Ramos (cell line): ENCODE measurements at regions not wholly inside any gene's neighbourhood (a gene's known extent, or its start where the extent isn't known, plus 50 kb on each side); places are given as distances from the start of the nearest gene placed in this dataset.

Experiments used
- in situ Hi-C: fragments of 300-500 bp; cut with MboI; formaldehyde crosslinking; loops from one replicate; pipeline ENCODE4 v1.14.3; 2022; ENCODE audit warnings: low sequenced_read_pairs; ENCODE audit not compliant: unreplicated experiment

DNA sequence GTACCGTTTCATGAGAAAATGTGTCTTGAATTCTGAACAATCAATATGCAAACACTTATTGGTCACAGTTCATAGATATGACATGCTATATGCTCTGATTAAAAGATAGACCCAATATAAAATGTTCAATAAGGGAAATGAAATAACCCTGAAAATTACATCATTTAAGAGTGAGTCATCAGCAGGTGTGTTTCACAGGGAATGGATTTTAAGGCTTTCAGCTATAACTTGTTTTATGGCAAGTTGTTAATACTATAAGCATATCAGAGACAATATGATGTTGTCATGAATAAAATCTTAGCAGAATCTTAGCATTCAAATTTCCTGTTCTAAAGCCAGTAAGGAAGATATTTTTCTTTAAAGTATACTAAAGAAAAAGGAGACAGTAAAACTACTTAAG, 483.4 kb upstream of the PCDH9 start:
- in situ Hi-C loops, result no loop called here

- in situ Hi-C loops, result no loop called here
Observed at GRCh38 chr13:67696775-67697174, 466.6 kb upstream of the PCDH9 start.

- in situ Hi-C loops, result no loop called here
Observed at GRCh38 chr13:67664502-67664901, 434.4 kb upstream of the PCDH9 start.

- in situ Hi-C loops, result no loop called here
Observed at GRCh38 chr13:67662997-67663396, 432.9 kb upstream of the PCDH9 start.

DNA sequence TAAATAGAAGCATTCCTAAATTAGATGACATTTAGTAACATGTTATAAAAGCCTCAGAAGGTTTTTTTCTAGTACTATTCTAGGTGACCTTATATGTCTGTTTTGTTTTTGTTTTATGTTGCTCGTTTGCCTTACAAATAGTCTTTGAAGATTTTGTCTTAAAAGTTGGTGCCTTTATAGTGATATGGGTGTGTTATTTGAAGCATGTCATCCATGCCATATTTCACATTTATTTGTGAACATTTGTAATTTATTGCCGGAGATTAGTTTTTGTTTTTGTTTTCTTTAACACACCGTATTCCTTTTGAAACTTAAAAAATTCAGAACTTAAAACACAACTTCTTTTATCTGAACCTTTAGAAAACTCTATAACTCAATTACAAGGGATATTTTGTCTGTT, 422.8 kb upstream of the PCDH9 start:
- in situ Hi-C loops, result no loop called here

DNA sequence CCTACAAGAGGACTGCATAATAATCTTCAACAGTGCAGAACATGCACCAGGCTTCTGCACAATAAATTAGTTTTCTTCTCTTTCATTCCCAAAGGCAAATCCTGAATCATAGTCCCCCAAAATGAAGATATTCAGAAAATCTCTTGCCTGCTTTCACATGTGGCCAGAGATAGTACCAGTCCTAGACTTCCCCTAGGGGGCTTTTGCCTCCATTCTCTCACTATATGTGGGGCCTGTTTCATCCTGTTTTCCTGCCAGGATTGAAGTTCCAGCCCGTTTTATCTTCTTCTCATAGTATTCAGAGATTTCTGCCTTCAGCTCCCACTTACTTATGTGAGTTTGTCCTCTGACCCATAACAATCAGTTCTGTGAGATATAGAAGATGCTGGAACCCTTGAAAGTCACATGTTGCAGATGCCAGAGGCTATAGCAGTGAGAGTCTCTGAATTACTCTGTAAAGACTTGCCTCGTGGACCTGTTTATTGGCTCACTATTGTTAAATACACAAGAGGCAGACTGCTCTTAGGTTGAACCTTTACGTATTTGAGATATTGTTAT, 421.9 kb upstream of the PCDH9 start:
- in situ Hi-C loops, result no loop called here

DNA sequence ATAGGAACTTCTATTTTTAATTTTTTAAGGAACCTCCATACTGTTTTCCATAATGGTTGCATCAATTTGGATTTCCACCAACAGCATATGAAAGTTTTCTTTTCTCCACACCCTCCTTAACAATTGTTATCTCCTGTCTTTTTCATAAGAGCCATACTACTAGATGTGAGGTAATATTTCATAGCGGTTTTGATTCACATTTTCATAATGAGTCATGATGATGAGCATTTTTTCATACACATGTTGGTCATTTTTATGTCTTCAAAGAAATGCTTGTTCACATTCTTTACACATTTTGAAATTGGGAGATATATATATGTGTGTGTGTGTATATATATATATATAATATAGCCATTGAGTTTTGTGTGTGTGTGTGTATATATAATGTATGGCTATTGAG, 420.3 kb upstream of the PCDH9 start:
- in situ Hi-C loops, result no loop called here

DNA sequence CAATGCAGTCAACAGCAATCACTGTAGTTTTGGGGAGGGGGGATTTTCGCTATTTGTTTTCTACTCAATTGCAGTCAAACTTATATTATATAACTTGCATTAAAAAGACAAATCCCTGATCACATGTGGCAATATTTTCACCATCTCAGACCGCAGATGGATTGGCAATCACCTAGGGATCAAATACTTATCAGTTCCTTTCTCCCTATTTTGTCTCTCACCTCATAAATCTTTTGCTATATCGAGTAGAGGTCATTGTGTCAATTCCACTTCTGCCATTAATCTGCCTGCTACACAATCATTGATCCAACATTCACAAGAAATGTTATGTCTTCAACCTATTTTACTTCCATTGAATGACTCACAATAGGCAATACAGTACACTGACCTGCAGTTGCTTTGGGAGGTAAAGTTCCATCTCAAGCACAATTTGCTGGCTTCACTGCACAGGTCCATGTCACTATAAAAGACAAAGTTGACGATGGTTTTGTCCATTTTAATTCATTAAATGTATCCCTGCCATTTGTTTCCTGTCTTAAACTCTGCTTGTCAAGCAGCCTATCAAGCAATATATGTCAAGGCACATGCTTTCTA, 415.8 kb upstream of the PCDH9 start:
- in situ Hi-C loops, result no loop called here

- in situ Hi-C loops, result no loop called here
Observed at GRCh38 chr13:67643516-67644055, 413.4 kb upstream of the PCDH9 start.

DNA sequence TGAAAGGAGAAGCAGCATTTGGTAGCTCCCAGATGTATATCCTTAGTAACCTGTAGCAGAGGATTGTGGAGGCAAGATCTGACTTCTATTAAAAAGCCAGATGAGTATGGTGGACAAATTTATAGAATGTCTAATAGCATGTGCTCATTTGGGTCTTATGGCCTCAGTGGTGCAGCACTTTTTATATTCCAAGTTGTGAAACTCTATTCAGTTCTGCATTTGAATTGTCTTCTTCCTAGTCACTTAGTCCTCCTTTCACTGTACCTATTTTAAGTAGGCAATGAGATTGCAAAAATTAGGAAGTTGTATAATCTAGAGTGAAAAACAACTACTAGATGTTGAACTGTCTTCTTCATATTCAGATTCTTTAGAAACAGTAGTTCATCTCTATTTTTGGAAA, 412.5 kb upstream of the PCDH9 start:
- in situ Hi-C loops, result no loop called here

GRCh38 chr13:67635754-67636153, 405.6 kb upstream of the PCDH9 start:
- in situ Hi-C loops, result no loop called here

DNA sequence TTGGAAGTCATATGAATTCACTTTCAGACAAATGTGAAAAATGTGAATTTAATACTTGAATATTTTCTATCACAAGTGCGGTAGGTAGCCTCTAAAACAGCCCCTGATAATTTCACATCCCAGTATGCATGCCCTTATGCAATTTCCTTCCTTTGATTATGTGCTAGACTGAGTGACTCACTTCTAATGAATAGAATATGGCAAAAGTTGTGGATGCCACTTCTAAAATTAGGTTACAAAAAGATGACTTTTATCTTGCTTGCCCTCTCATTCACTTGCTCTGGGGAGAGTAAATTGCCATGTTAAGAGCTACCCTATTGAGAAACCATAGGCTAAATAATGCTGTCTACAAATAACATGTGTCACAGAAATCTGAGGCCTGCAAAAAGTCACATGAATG, 402.5 kb upstream of the PCDH9 start:
- in situ Hi-C loops, result no loop called here

- in situ Hi-C loops, result no loop called here
Observed at GRCh38 chr13:67630640-67631039, 400.5 kb upstream of the PCDH9 start.

GRCh38 chr13:67623630-67624029, 393.5 kb upstream of the PCDH9 start:
- in situ Hi-C loops, result no loop called here

GRCh38 chr13:67620665-67621064, 390.5 kb upstream of the PCDH9 start:
- in situ Hi-C loops, result no loop called here

DNA sequence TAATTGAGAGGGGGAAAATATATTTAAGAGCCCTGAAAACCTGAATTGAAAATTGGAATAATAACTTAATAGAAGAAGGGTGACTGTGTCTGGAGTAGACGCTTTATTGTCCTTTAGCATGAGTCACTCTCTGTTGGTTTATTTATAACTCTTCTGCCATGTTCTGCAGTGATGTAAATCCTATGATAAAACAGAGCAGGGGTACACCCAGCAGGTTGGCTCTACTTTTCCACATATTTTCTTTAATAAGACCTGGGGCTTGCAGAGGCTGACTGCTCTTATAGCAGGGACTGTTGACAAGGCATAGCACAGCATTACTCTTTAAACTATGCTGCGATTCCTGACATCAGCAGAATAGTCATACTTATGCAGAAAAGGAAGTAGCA, 389.9 kb upstream of the PCDH9 start:
- in situ Hi-C loops, result no loop called here

- in situ Hi-C loops, result no loop called here
Observed at GRCh38 chr13:67619351-67619994, 389.3 kb upstream of the PCDH9 start.

- in situ Hi-C loops, result no loop called here
Observed at GRCh38 chr13:67614579-67614978, 384.4 kb upstream of the PCDH9 start.

DNA sequence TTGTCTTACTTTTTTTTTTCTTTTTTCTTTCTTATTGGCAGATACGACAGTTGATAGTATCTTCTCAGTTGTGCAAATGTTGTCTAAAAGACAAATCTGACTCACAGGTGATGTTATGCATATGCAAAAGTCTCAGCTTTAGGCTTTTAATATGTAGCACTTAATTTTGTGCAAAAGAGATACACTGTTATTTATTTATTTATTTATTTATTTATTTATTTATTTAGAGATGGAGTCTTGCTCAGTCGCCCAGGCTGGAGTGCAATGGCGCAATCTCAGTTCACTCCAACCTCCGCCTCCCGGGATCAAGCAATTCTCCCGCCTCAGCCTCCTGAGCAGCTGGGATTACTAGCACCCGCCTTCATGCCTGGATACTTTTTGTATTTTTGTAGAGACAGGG, 383.9 kb upstream of the PCDH9 start:
- in situ Hi-C loops, result no loop called here

DNA sequence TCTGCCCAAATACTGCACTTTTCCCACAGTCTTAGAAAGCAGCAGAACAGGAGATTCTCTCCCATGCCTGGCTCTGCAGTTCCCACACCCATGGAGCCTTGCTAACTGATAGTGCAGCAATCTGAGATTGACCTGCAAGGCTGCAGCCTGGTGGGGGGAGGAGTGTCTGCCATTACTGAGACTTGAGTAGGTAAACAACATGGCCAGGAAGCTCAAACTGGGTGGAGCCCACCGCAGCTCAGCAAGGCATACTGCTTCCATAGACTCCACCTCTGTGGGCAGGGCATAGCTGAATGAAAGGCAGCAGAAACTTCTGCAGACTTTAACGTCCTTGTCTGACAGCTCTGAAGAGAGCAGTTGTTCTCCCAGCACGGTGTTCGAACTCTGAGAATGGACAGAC, 358.5 kb upstream of the PCDH9 start:
- in situ Hi-C loops, result no loop called here

DNA sequence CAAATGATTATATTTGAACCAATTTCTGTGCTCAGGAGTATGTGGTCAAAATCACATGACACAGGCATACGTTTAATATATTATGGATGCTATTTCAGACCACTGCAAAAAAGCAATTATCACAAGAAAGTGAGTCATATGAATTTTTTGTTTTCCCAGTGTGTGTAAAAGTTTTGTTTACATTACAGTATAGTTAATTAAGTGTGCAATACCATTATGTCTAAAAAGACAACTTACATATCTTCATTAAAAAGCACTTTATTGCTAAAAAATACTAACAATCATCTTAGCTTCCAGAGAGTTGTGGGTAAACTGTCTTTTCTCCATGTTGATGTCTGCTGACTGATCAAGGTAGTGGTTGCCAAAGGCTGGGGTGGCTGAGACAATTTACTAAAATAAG, 347.2 kb upstream of the PCDH9 start:
- in situ Hi-C loops, result no loop called here
